ENCODE measurements at regions not wholly inside any gene's neighbourhood (a gene's known extent, or its start where the extent isn't known, plus 50 kb on each side); places are given as distances from the start of the nearest gene placed in this dataset.

GRCh38 chr20:7622399-7622961 lies 317.8 kb downstream of the HAO1 start:
- no peak for TF ChIP-seq EZH2 (IDR thresholded peaks at IDR 0.05; ENCODE audit: borderline replicate concordance, low read depth, low read length, severe bottlenecking)
- no peak for TF ChIP-seq CTCF (IDR thresholded peaks at IDR 0.05; ENCODE audit: borderline replicate concordance, extremely low read depth, low read length, poor library complexity, severe bottlenecking)

All from DND-41 (cell line).